GM19240 (cell line): ENCODE measurements at regions not wholly inside any gene's neighbourhood (a gene's known extent, or its start where the extent isn't known, plus 50 kb on each side); places are given as distances from the start of the nearest gene placed in this dataset.
"Not testable (repeated sequence)": the region's sequence is repeated elsewhere in the genome, so short reads cannot be mapped to it uniquely, and the experiment has no call there.

ENCODE experiments used
- DNase-seq: peaks from one replicate; pipeline ENCODE4 v3.0.0; 2011; ENCODE audit warnings: low spot score; ENCODE audit not compliant: insufficient read length

GRCh38 chr3:72536878-72537267 lies 311.4 kb downstream of the SHQ1 start:
- DNase-seq, result no peak

DNA sequence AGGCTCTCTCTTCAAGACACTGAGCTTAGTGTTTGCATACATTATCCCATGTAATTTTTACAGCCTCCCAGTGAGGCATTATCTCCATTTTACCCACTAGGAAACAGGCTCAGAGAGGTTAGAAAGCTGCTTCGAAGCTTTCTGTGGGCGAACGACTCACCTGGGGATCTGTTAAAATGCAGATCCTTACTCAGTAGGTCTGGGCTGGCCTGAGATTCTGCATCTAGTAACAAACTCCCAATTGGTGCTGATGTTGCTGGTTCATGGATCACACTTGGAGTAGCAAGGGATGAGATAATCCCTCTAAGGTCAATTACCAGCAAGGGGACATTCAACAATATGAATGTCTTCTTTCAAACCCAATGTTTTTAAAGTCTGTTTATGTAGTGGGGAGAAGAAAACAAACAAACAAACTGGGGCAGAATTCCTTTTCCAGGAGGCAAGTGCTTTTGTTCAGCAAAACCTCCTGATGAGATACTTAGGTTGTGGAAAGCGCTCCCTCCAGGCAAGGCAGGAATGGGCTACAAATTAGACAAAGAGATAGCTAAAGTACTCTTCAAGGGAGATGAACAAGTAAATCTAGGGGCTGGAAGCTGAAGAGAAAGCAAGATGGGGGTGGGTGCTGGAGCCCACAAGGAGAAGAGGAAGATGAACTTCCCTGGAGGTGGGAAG lies 311.9 kb downstream of the SHQ1 start:
- DNase-seq, result no peak

GRCh38 chr3:72535772-72536171 lies 312.5 kb downstream of the SHQ1 start:
- DNase-seq, result no peak

DNA sequence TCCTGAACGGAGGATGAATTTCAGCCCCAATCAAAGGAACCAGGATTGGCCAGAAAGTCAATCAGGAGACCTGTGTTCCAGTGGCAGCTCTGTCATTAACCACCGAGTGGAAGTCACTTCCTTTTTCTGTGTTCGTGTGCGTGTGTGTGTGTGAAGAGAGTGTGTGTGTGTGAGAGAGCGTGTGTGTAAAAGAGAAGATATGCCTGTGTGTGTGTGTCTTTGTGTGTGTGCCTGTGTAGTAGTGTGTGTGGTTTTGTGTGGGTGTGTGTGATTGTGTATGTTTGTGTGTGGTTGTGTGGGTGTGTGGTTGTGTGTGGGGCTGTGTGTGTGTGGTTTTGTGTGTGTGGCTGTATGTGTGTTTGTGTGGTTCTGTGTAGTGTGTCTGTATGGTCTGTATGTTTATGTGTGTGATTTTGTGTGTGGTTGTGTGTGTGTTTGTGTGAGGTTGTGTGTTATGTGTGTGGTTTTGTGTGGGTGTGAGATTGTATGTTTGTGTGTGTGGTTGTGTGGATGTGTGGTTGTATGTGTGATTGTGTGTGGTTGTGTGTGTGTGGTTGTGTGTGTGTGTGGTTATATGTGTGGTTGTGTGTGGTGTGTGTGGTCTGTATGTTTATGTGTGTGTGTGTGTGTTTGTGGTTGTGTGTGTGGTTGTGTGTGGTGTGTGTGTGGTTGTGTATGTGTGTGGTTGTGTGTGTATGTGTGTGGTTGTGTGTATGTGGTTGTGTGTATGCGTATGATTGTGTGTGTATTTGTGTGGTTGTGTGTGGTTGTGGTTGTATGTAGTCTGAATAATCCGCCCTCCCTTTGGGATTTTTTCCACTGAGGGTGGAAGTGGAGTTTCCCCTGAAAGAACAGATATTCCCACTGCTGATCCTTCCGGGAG lies 314.4 kb downstream of the SHQ1 start:
- no peak for DNase-seq

DNA sequence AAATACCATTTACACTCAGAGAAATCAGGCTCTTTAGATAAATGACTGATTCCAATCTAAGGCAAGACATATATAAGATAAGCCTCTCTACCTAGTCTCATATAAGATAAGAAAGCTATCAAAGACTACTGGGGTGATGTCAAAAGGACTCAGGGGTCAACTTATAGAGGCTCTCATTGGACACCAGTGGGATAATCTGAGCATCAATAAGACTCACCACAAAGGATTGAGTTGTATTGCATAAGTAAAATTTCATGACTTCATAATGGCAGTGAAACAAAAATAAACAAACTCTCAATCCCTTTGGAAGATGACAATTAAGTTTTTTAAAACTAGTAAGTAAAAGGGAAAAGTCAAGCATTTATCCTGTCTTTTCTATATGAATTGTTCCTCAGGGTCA lies 317.8 kb downstream of the SHQ1 start:
- no peak for DNase-seq

DNA sequence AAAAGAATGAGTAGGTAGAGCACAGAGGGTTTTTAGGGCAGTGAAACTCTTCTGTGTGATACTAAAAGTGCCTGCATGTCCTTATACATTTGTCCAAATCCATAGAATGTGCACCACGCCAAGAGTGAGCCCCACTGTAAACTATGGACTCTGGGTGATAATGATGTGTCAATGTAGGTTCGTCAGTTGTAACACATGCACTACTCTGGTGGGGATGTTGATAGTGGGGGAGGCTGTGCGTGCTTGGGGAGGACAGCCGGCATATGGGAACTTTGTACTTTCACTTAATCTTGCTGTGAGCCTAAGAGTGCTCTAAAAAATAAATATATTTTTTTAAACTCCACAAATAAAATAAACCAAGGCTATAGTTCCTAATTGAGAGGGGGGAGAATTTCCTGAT lies 319.2 kb downstream of the SHQ1 start:
- no peak for DNase-seq

- peak; percentile 23 for DNase-seq
These were observed 324.7 kb downstream of the SHQ1 start for GRCh38 chr3:72523429-72524151.

- no peak for DNase-seq
These were observed 327.4 kb downstream of the SHQ1 start for GRCh38 chr3:72520690-72521308.

DNA sequence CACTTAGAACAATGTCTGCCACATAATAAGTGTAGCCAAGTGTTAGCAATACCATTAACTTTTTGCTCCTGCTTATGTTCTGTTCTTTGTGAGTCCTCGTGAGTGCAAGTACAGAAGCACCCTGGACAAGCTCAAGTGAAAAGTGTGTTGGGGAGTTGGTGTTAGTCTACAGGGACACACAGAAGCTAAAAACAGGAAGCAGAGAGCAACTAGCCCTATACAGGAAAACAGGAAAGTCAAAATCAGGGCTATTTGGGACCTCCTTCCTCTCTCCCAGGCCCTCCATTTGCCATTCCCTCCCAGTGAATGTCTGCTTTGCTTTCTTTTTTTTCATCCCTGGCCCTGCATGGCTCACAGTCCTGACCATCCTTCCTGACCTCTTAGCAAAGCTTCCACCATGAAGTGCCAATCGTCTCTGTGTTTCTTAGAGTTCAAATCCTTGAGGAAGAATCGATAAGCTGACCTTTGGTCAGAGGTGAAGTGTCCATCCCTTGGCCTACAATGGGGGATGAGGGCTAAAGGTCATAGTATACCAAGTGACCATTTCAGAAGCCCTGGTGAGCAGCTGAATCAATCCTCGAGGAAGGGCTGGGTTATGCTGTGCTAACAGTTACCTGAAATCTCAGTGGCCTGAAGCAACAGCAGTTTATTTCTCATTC lies 328.2 kb downstream of the SHQ1 start:
- DNase-seq, result no peak

DNA sequence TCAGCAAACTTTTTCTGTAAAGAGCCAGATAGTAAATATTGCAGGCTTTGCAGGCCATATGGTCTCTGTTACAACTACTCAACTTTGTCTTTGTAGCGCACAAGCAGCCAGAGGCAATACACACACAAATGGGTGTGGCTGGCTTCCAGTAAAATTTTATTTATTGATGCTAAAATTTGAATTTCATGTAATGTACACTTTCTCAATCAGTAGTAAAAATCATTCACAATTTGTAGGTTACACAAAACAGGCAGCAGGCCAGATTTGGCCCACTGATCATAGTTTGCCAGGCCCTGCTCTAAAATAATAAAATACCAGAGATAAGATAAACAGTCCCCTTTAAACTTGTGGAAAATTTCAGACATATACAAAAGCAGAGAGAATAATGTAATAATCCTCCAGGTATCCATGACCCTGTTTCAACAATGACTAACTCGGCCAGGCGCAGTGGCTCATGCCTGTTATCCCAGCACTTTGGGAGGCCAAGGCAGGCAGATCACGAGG lies 330.3 kb downstream of the SHQ1 start:
- no peak for DNase-seq

GRCh38 chr3:72517336-72517735 lies 330.9 kb downstream of the SHQ1 start:
- no peak for DNase-seq

DNA sequence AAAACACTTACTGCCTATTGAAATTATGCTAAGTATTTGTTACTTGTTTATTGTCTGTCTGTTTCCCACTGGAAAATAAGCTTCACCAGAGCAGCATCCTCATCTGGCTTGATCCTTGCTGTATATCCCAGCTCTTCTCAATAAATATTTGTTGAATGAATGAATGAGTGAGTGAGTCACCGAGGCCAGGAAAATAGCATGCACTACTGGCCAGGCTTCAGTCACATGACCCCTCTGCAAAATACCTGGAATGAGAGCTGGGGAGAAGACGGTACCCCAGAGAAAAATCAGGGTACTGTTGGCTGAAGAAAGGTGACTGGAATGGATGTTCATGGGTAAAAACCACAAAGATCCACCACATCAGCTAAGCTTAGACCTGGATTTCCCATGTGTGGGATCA lies 331.9 kb downstream of the SHQ1 start:
- no peak for DNase-seq

DNA sequence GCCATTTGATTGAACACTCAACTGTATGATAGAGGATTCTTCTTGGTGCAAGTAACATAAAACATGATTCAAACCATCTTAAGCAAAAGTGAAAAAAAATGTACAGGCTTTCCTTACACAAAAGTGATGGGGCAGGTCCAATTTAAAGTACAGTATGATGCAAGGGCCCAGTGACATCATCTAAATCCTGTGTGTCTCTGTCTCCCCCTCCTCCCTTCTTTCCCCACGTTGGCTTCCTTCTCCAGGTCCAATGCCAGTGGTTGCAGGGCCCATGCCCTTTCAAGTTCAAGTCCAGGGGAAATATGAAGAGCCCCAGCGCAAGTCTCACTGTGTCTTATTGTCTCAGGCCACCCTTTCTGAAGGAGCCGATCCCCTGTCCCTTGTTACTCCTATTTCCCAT lies 332.3 kb downstream of the SHQ1 start:
- no peak for DNase-seq

GRCh38 chr3:72515281-72515680 lies 333.0 kb downstream of the SHQ1 start:
- no peak for DNase-seq

GRCh38 chr3:72510247-72510646 lies 338.0 kb downstream of the SHQ1 start:
- no peak for DNase-seq

DNA sequence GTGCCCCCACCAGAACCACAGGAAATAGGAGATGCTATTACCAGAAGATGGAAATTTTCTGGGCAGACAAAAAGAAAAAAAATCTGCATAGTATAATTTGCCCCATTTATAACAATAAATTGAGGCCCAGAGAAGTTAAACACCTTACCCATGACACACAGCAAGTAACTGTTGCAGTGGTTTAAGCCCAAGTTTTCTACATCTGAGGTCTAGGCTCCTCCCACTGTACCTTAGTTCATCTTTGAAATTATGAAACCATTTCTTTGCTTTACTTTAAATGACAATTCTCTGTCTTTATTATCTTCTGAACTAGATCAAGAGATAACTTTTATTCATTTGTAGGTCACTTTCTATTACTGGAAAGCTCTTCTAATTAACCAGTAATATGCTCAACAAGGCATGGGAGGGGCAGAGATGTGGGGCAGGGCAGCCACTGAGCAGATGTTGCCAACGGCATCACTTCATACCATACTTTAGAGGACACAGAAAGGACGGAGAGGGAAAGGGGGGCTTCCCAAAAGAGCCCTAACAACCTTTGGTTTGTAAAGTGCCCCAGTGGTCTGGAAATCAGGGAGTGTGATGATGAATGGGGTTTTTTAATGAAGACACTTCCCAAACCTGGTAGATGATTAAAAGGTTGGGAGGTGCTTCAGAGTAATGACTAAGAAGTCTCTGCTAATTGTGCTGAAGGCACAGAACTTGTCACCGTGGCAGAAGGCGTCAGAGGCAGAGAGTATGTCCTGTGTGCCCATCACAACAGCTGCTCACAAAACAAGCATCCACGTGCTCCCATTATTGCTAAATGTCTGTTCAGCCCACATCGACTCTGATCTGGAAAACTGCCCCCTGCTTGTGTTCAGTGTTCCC lies 342.5 kb downstream of the SHQ1 start:
- no peak for DNase-seq

GRCh38 chr3:72497501-72497900 lies 350.7 kb downstream of the SHQ1 start:
- DNase-seq, result not testable (repeated sequence)

- no peak for DNase-seq
These were observed 352.1 kb downstream of the SHQ1 start for GRCh38 chr3:72496051-72496670.

- no peak for DNase-seq
These were observed 353.6 kb downstream of the SHQ1 start for GRCh38 chr3:72494626-72495025.

- DNase-seq, result no peak
These were observed 354.1 kb downstream of the SHQ1 start for GRCh38 chr3:72494130-72494529.
